ENCODE measurements at regions not wholly inside any gene's neighbourhood (a gene's known extent, or its start where the extent isn't known, plus 50 kb on each side); places are given as distances from the start of the nearest gene placed in this dataset.

GRCh38 chr15:97692301-97693015, 268.0 kb upstream of the ARRDC4 start:
- no peak overlapping the region for H3K27ac ChIP-seq
- no peak for TF ChIP-seq CTCF (conservative IDR thresholded peaks at IDR 0.05)

GRCh38 chr15:97694456-97694855, 266.0 kb upstream of the ARRDC4 start:
- TF ChIP-seq CTCF (conservative IDR thresholded peaks at IDR 0.05): no peak
- H3K27ac ChIP-seq: no peak overlapping the region

- TF ChIP-seq CTCF (conservative IDR thresholded peaks at IDR 0.05): no peak
- H3K27ac ChIP-seq: no peak overlapping the region
These were observed 257.1 kb upstream of the ARRDC4 start for GRCh38 chr15:97703400-97703799.

GRCh38 chr15:97706059-97706458, 254.4 kb upstream of the ARRDC4 start:
- H3K27ac ChIP-seq: no peak overlapping the region
- TF ChIP-seq CTCF (conservative IDR thresholded peaks at IDR 0.05): no peak

- H3K27ac ChIP-seq: no peak overlapping the region
- no peak for TF ChIP-seq CTCF (conservative IDR thresholded peaks at IDR 0.05)
These were observed 252.3 kb upstream of the ARRDC4 start for GRCh38 chr15:97708252-97708651.

- TF ChIP-seq CTCF (conservative IDR thresholded peaks at IDR 0.05): no peak
- H3K27ac ChIP-seq: no peak overlapping the region
These were observed 248.0 kb upstream of the ARRDC4 start for GRCh38 chr15:97712530-97712929.

- TF ChIP-seq CTCF (conservative IDR thresholded peaks at IDR 0.05): no peak
- H3K27ac ChIP-seq: no peak overlapping the region
These were observed 242.7 kb upstream of the ARRDC4 start for GRCh38 chr15:97717806-97718205.
